GM15510 (cell line): ENCODE measurements at regions not wholly inside any gene's neighbourhood (a gene's known extent, or its start where the extent isn't known, plus 50 kb on each side); places are given as distances from the start of the nearest gene placed in this dataset.
A peak's percentile ranks its signal among the peaks of the same experiment; 100 is the strongest.

Source experiments
- POLR2A ChIP-seq: IDR thresholded peaks from 3 replicates; pipeline ENCODE4 v1.6.1; 2011; ENCODE audit warnings: borderline replicate concordance; ENCODE audit not compliant: insufficient read length; ENCODE audit errors: extremely low read depth

GRCh38 chr5:1642221-1642620, 118.5 kb upstream of the LPCAT1 start:
- TF ChIP-seq POLR2A: no peak

GRCh38 chr5:1641560-1642166, 117.9 kb upstream of the LPCAT1 start:
- TF ChIP-seq POLR2A: no peak

- no peak for TF ChIP-seq POLR2A
Observed at GRCh38 chr5:1641041-1641440, 117.3 kb upstream of the LPCAT1 start.

- no peak for TF ChIP-seq POLR2A
Observed at GRCh38 chr5:1640421-1640881, 116.7 kb upstream of the LPCAT1 start.

- TF ChIP-seq POLR2A: no peak
Observed at GRCh38 chr5:1639757-1640156, 116.0 kb upstream of the LPCAT1 start.

GRCh38 chr5:1638658-1639400, 115.1 kb upstream of the LPCAT1 start:
- no peak for TF ChIP-seq POLR2A

GRCh38 chr5:1637639-1638481, 114.1 kb upstream of the LPCAT1 start:
- no peak for TF ChIP-seq POLR2A

- TF ChIP-seq POLR2A: no peak
Observed at GRCh38 chr5:1636981-1637638, 113.3 kb upstream of the LPCAT1 start.

GRCh38 chr5:1634337-1634661, 110.5 kb upstream of the LPCAT1 start:
- TF ChIP-seq POLR2A: no peak

GRCh38 chr5:1633605-1634336, 110.0 kb upstream of the LPCAT1 start:
- TF ChIP-seq POLR2A: peak; percentile 89

- peak; percentile 73 for TF ChIP-seq POLR2A
Observed at GRCh38 chr5:1594357-1595106, 70.8 kb upstream of the LPCAT1 start.

- TF ChIP-seq POLR2A: no peak
Observed at GRCh38 chr5:1593903-1594356, 70.2 kb upstream of the LPCAT1 start.
